Spleen (tissue), 3 donors: ENCODE measurements at regions not wholly inside any gene's neighbourhood (a gene's known extent, or its start where the extent isn't known, plus 50 kb on each side); places are given as distances from the start of the nearest gene placed in this dataset.

Experiments used
- POLR2A ChIP-seq, 3 donors: fragments of 450-650 bp; IDR thresholded peaks; one replicate each; pipeline ENCODE4 v1.5.1; 2017; ENCODE audit warnings: antibody characterized with exemption in 3 of 3, mild to moderate bottlenecking in 1 of 3
- POLR2AphosphoS5 ChIP-seq, 3 donors: sonication (generic); formaldehyde crosslinking; IDR thresholded peaks; one replicate each; pipeline ENCODE4 v1.5.1; 2017; ENCODE audit warnings: antibody characterized with exemption in 3 of 3

DNA sequence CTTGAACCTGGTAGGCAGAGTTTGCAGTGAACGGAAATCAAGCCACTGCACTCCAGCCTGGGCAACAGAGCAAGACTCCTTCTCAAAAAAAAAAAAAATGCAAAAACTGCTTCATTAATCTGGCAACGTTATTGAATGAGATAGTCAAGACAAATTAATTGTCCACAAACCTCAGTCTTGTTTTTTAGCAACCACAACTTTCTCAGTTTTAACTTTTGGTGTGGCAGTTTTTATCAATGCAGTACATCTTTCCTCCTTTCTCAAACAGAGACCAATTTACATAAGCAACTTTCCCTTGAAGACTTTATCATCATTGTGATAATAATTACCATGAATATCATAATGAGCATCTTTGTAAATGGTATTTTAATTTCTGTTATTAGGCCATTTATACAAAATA, 61.7 kb upstream of the GALNTL6 start:
- no peak for TF ChIP-seq POLR2A (IDR thresholded peaks at IDR 0.05)
- TF ChIP-seq POLR2AphosphoS5 (IDR thresholded peaks at IDR 0.05): no peak
